HG03354 (cell line): ENCODE measurements at regions not wholly inside any gene's neighbourhood (a gene's known extent, or its start where the extent isn't known, plus 50 kb on each side); places are given as distances from the start of the nearest gene placed in this dataset.

Experiments used
- ATAC-seq: cut with Tn5 transposase; IDR thresholded peaks from one replicate; pipeline ENCODE4 v1.9.1; 2021; ENCODE audit warnings: mild to moderate bottlenecking; ENCODE audit not compliant: unreplicated experiment, poor library complexity, severe bottlenecking

DNA sequence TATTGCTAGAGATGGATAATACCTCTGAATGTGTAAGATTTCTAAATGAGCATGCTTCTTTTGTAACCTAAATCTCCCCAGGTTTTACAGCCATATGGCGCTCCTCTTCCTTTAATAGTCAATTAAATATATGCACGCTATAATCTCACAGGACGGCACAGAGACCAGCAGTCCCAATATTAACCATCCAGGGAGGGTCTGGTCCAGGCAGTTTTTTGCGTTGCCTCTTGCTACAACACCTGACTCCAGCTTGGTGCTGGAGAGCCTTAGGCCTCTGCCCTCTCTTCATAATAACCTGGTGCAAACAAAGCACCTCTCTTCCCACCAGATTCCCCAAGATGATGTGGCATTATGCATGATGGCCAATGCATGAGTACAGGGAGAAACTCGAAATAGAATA lies 183.4 kb downstream of the LY86 start:
- ATAC-seq, result no peak

DNA sequence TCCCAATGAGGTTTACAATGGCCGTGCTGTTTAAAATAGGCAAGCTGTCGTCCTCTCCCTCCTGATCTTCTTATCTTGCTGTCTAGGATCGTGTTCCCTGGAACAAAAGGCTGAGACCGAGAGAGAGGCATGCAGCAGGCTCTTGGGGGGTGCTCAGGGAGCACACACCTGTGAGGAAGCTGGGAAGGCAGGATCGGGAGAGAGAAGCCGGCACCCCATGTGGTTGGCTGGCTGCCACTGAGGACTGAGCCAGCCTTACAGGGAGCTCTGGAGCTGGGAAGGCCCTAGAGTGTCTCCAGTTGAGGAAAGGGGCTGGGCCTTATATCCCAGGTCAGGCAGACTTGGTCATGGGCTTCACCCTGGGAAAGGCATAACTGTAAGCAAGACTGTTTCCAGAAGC lies 184.2 kb downstream of the LY86 start:
- ATAC-seq, result no peak

DNA sequence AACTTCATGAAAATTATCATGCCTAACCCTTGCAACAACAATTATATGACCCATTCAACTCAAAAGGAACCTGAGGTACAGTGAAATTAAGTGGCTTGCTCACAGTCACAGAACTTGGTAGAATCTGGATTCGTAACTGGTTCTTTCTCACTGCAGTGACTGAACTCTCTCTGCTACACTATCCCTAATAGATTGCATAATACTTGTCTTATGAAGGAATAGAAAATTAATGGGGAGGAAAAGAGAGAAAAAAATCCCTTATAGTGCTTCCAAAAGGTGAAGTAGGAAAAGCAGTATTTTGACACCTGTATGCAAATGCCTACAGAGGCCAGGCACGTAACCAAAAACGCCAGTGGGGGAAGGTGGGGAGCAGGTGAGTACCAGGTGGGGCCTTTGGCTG lies 186.6 kb downstream of the LY86 start:
- ATAC-seq, result no peak

DNA sequence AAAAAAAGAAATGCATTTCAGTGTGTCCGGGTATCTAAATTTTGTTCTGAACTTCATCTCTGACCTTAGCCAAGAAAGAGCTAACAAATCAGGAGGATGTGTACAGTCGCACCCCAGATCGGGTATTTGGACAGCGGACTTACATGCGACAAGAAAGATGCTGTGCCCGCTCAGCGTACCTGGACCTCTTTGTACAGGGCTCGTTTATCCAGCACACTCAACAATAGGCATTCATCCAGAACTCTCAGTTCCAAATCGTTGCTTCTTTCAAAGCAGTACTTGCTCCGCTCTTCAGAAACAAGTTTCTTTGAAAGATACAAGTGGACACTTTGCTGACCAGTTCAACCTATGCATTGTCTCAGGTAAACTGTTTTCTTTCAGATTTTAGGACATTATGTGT lies 191.7 kb downstream of the LY86 start:
- ATAC-seq, result no peak

DNA sequence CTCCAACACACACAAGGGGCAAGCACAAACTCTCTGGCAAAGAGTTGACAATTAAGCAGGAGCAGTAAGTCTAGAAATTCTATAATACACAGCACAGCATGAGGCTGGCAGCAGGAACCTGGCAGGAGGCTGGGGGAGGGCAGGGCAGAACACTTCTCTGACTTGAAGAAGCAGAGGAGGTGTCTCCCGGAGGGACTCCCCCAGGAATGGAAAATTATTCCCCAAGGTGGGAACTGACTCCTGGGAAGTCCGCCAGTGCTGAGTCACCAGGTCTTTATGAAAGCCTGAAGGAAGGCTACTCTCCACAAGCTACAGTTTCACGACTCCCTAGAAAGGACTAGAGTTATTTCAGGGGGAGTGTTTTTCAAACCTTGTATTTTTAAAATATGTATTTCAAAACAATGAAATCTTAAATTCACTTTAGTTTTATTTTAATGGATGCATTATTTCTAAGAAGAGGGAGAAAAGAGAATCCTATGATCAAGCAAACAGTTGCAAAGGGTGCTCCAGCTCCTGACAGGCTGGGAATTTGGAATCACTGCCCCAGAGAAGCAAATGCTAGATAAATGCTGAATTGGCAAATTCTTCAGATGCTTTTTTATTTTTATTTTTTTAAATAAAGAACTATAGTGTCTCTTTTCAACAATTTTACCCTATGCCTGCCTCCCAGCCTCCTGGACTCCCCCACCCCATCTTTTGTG lies 192.8 kb downstream of the LY86 start:
- no peak for ATAC-seq

DNA sequence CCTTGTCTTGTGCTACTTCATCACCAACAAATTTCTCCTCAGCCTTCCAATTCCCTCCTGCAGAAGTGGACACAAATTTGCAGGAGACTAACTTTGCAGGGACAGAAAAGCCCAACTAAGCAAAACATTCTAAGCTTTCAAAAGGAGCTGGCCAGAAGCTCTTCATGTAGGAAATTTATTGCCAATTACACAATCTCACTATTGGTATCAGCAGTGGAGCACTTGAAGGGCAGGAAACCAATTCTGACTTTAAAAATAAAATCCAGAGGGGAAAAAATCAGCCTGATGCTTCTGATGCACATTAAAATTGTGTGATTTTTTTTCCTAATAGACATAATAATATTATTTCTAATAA lies 193.3 kb downstream of the LY86 start:
- ATAC-seq, result no peak

DNA sequence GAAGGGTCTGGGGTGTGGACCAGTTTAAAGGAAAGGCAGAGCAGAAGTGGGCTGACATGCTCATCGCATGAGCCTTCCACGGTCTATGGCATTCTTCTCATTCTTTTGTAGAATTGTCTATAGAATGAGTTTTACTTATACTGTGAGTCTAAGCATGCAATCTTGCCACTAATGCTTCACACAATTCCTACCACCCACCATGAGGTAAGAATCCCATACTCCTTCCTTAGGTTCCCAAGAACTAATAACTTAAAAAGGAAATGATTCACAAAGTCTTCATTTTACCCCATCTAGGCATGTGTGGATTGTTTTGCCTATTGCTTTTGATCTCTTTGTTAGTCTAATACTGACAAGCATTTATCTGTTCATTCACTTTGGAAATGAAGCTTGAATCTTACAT lies 195.2 kb downstream of the LY86 start:
- ATAC-seq, result no peak

DNA sequence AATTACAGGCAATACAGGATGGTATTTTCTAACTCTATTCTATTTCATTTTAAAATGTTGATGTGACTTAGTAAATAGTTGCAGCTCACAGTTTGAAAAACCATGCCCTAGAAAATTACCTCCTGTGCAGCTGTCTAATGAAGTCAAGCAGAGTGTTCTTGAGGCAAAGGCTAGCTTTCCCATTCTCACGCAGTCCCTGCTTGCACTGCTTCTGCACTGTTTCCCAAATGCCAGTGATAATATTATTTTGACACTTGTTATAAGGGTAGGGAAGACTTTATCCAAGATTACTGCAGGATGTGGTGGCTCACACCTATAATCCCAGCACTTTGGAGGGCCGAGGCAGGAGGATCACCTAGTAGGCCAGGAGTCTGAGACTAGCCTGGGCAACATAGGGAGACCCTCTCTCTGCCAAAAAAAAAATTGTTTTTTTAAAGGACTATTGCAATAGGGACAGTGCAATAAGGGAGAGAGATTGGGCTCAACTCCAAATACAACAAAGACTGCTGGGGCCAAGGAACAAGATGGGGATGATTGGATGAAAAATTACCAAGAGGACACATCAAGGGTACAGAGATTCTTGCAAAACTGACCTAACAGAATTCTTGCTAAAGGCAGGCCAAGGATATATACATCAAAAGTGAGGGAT lies 196.1 kb downstream of the LY86 start:
- no peak for ATAC-seq

DNA sequence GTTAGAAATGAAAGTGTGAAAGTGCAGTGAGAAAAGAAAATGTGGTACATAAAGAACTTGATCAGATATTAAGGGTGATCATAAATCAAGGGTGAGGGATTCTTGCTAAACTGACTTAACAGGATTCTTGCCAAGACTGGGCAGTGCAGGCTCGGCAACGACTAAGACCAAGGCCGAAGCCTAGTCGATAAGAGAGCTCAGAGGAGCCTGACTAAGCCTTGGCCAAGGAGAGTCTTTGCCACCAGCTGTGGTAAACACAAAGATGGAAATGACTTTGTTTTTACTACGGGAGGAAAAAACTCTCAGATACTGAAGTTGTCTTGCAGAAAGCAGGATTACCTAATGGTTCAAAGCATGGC lies 196.6 kb downstream of the LY86 start:
- ATAC-seq, result no peak

DNA sequence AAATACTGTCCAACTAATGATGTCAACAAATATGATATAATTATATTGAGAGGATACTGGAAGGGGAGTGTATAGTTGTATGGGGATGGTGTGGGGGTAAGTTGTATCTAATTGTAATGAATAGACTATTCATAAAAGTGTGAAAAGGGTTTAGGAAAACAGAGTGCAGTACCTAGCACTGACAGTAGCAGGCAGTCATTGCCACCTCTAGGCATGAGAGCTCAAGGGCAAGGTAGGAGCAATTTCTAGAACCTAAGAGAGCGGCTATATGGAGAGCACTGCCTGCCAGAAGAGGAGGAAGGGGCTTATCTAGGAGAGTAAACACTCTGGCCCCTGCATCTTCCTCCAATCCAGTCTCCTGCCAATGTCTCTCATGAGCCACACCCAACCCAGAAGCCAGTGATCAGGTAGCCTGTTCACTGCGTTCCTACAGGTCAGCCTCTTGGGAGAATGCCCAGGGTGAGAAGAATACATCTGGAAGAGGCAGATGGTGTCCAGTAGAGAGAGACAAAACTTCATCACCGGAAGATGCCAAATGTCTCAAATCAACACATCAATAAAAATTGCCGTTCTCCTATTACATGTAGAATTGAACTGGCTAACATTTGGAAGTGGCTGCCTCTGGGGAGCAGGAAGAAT lies 200.0 kb downstream of the LY86 start:
- ATAC-seq, result peak; percentile 62

DNA sequence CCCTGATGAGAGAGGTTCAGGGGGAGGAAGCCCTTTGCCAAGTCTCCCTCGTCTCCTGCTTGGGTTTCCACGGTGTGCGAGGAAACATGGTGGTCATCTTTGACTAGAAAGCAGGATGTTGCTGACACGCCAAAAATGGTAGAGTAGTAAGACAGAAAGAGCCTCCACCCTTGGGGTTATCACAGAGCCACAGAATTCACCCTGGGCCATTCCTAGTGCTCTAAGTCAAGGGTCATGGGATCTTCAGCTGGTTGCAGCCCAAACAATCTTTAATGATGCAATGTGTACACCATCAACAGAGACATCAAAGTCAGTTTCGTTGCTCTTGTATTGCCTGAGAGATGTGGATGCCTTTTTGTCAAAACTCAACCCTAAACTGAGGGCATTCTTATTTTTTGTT lies 201.9 kb downstream of the LY86 start:
- ATAC-seq, result no peak

DNA sequence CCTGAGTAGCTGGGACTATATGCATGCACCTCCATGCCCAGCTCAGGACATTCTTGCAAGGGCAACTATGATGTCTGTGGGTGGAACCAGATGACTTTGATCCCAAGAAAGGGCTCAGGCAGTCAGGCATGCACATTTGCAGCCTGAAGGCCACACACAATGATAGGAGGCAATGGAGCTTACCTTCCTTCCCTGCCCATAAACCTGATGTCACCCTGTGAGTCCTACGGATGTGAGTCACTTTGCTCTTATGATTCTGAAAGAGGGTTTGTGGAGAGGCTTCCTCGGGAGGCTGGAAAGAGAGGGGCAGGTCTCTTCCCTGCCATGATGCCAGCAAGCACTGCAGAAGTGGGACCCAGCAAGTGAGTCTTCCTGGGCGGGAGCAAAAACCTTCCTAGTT lies 202.4 kb downstream of the LY86 start:
- ATAC-seq, result no peak

DNA sequence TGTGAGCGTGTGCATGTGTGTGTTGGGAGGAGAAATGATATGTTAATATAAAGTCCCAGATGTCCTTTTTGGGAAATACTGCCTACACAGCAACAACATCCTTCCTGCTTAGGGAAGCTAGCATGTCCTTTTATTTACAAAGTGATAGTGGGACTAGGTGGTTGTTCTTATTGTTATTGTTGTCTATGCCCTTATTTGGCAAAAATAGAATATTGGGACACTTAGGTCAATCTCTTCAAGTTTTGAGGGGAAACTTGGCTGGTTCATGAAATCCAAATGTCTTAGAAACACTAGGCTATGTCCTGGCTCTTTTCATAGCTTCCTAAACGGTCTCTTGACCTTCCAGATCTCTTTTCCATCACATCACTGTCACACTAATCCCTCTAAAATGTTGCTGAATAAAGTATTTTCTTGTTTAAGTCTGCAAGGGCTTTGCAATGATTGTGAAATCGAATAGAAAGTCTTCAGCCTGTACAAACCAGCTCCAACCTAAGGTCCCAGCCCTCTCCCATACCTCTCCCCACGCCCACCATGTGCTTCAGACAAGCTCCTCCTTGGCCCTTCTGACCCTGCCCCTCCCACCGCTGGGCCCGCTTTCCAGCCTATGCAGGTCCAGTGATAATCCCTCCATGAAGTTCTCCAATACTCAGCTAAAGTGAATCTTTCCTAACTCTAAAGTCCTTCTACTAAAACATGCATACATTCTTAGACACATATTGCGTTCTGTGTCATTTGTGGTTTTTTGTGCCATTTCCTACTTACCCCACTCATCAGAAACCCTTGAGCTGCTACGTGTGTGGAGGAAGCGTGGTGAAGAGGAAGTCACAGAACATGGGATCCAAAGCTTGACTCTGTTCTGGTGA lies 205.1 kb downstream of the LY86 start:
- no peak for ATAC-seq

DNA sequence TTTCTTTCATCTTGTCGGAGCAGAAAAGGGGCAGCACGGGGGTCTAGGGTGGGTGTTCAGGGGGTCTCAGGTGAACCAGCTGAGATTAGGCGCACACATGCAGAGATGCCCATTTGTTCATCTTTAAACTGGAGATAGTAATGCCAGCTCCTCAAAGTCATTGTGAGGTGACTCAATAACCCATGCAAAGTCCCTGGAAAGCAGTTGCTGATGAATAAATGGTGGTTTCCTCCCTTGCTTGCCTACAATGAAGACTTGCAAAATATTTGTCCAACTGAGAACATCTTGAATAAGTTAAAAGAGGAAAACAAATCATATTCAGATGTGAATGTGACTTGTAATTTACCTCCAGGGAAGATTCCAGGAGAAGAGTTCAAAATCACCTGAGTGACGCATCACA lies 206.9 kb downstream of the LY86 start:
- no peak for ATAC-seq

DNA sequence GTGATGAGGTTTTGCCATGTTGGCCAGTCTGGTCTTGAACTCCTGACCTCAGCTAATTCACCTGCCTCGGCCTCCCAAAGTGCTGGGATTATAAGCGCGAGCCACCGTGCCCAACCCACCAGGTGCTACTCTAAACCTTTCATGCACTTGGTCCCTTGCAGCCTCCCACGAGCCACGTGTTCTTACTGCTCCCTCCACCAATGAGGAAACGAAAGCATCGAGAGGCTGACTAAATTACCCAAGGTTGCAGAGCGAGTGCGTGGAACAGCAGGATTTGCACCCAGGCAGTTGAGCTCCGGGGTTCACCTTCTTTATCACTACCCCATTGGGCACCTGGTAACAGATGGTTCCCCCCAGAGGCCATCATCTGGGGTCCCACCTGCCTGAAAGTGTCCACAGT lies 208.3 kb downstream of the LY86 start:
- ATAC-seq, result no peak

DNA sequence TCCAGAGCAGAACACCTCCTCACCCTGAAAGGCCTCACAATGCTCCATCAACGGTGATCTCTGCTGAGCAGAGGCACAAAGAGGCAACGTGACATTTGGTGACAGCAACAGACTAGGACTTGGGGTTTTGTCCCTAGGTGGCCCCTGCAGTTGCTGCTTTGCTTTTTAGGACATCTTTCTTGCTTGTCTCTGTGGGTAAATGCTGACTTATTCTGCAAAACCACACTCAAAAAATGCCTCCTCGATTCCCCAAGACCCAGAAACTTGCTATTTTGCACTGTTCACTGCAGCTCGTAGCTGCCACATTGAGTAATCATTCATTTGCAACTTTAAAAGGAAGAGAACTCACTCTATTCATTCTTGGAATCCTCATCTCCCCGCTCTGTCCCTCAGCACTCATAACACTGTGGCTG lies 209.9 kb downstream of the LY86 start:
- no peak for ATAC-seq

DNA sequence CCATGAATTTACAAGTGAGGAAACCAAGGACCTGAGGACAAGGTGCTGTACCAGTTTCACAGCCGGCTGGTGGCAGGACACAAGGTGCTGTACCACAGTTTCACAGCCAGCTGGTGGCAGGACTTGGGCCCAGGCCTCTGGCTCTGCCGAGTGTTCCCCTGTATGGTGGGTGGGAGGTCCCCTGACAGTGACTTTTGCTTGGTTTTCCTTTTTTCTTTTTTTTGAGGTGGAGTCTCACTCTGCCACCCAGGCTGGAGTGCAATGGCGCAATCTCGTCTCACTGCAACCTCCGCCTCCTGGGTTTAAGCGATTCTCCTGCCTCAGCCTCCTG lies 212.4 kb downstream of the LY86 start:
- no peak for ATAC-seq

DNA sequence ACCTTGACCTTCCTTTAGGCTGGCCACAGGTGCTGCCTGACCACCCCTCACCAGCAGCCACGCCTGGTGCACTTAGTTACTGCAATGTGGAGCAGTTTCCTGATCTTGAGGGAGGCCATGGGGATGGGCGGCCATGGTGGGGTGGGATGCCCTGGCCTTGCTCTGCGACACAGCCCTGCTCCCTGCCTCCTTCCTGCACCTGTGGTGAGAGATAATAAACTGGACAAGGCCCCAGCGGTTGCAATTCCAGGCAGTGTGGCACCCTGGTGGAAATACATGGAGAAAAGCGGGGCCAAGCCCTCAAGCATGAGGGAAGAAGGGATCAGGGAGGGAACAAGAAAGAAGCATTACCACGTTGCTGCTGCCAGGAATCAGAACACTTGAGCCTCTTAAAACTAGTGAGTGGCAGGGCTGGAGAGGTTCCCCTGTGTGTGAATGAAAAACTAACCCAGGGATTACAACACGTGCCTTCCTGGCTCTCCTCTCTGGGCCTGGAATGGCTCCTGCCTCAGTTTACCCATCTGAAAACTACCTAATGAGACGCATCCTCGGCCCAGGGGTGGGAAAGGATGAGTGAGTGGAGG lies 213.2 kb downstream of the LY86 start:
- no peak for ATAC-seq

DNA sequence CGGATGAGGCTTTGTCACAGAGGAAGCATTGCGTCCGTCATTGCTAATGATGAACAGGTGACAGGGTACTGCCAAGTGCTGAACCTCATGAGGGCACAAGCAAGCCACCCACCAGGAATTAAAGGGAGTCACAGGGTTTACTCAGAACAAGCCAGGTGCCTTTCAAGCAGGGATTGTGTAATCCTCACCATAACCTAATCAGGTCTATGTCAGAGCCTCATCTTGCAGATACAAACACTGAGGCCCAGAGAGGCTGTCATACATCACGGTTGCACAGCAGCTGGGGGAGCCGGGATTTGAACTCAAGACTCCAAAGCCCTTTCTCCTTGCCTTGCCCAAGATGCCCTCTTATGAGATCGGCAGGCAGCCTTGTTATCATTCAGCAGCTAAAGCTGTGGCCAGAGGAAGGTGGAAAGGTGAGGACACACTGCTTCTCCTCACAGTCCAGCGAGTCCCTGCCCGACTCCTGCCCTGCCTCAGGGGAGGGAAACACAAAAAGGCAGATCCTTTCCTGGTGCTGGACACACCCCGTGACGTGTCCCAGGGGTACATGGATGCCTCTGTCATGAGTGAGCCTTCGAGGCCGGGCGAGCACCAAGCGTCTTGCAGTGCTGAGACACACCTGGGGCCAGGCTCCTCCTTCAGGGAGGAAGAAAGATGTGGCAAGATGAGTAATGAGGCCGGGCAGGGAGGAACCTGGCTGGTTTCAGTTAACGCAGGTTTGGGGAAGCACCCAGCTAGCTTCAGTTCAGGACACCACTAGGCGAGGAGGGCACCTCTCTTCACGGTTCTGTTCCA lies 214.9 kb downstream of the LY86 start:
- peak; percentile 80 for ATAC-seq
